ENCODE measurements at regions not wholly inside any gene's neighbourhood (a gene's known extent, or its start where the extent isn't known, plus 50 kb on each side); places are given as distances from the start of the nearest gene placed in this dataset.

DNA sequence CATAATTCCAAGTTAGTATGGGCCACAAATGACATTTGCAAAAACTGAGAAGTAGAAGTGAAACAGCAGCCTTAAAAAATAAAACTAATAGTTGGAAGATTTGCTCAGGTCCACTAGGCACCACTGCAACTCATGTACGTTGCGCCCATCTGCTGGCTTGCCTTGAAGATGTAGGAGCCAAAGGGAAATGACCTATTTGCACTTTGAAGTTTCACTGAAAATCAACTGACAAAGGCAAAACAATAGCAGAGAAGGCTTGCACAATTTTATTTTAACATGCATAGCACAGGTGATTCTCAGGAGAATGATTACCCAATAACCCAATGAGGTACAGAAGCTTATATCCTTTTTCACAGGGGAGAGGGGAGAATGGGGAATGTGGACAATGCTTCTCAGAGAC is 170.1 kb upstream of the USP25 start:
- no peaks in the 10 kb centered on the region for H4K20me1 ChIP-seq (replicated peaks; ENCODE audit: control insufficient read depth, insufficient read depth, low read length)
- POLR2A ChIA-PET, result no interaction called here
- no peak for DNase-seq (ENCODE audit: extremely low read depth in 1 of 4, low spot score in 3 of 4)
- no peaks in the 10 kb centered on the region for H3K9me1 ChIP-seq (ENCODE audit: control insufficient read depth, insufficient read depth, low read length)
- H3K36me3 ChIP-seq (ENCODE audit: control insufficient read depth, insufficient read depth, low read length), result no peaks in the 10 kb centered on the region
- H3K9me3 ChIP-seq (replicated peaks; ENCODE audit: control insufficient read depth, insufficient read depth, low read depth, low read length), result no peaks in the 10 kb centered on the region
- no peak overlapping the region for H2AFZ ChIP-seq (ENCODE audit: low read depth, low read length)
- H3K9ac ChIP-seq (ENCODE audit: insufficient read depth in 1 of 2, low read depth in 2 of 2, low read length in 2 of 2), result no peak overlapping the region
- H3K27me3 ChIP-seq (ENCODE audit: control insufficient read depth in 2 of 2, insufficient read depth in 2 of 2, low read length in 2 of 2), result no peaks in the 10 kb centered on the region; a peak in 1 of 5 replicates
- H3K4me1 ChIP-seq (replicated peaks in 1 of 2; ENCODE audit: control insufficient read depth in 2 of 2, insufficient read depth in 2 of 2, low read length in 2 of 2), result no peaks in the 10 kb centered on the region
- TF ChIP-seq NFE2 (IDR thresholded peaks at IDR 0.05; ENCODE audit: low read depth) (no peak), EP300 (IDR thresholded peaks at IDR 0.05; ENCODE audit: low read length) (no peak), ZNF717 (CRISPR knock-in tag; IDR thresholded peaks at IDR 0.05) (no peak), FOXJ3 (CRISPR knock-in tag; IDR thresholded peaks at IDR 0.05) (no peak), TCF7 (IDR thresholded peaks at IDR 0.05; ENCODE audit: borderline replicate concordance) (no peak), ZFP1 (CRISPR knock-in tag; IDR thresholded peaks at IDR 0.05) (no peak), ETS2 (tag; IDR thresholded peaks at IDR 0.05; ENCODE audit: borderline replicate concordance, poor library complexity, severe bottlenecking) (no peak)
- TF ChIP-seq, protein P1, sequence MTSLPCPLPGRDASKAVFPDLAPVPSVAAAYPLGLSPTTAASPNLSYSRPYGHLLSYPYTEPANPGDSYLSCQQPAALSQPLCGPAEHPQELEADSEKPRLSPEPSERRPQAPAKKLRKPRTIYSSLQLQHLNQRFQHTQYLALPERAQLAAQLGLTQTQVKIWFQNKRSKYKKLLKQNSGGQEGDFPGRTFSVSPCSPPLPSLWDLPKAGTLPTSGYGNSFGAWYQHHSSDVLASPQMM (CRISPR knock-in tag; IDR thresholded peaks at IDR 0.05), result no peak
- WGBS (ENCODE audit: insufficient coverage, low coverage, missing lambda C conversion rate), result 8% methylated on average over 2 of the region's 2 CpGs
- no peak overlapping the region for H3K27ac ChIP-seq (ENCODE audit: extremely low read depth, low read depth, low read length)
- no peaks in the 10 kb centered on the region for H3K79me2 ChIP-seq (ENCODE audit: control insufficient read depth, insufficient read depth, low read length)
- BruUV-seq (replicated peaks), result no TSS peak
- no peak overlapping the region for H3K4me3 ChIP-seq
- in situ Hi-C loops (cut with MboI), result no loop called here
- FAIRE-seq, result no peak
- CTCF ChIA-PET (ENCODE audit: low intra/inter-chr PET ratio), result no interaction called here
- intact Hi-C loops (cut with micrococcal nuclease), result no loop called here
- no peak overlapping the region for H3K4me2 ChIP-seq (ENCODE audit: insufficient read depth, low read length)
- no peak for ATAC-seq
